Keratinocyte (primary cell): ENCODE measurements at regions not wholly inside any gene's neighbourhood (a gene's known extent, or its start where the extent isn't known, plus 50 kb on each side); places are given as distances from the start of the nearest gene placed in this dataset.

Source experiments
- DNase-seq: peaks from one replicate; pipeline ENCODE4 v3.0.0-alpha.2; 2011; ENCODE audit warnings: low read depth, missing footprints, low spot score
- FAIRE-seq: peaks from 2 replicates; lab custom pipeline; 2011; peaks lifted over from hg19 to GRCh38; lab: Jason Lieb, UNC
- H2AFZ ChIP-seq: 2 replicates; pipeline ENCODE4 v1.6.0; 2012; ENCODE audit warnings: low read length, control low read depth, inconsistent platforms; ENCODE audit not compliant: control insufficient read depth
- H3K27ac ChIP-seq: 2 replicates; pipeline ENCODE4 v1.5.1; 2011; ENCODE audit warnings: low read length; ENCODE audit not compliant: control insufficient read depth, insufficient read depth
- H3K27me3 ChIP-seq: 3 replicates; pipeline ENCODE4 v1.6.0; 2011; ENCODE audit warnings: low read length; ENCODE audit not compliant: control insufficient read depth, insufficient read depth; ENCODE audit errors: extremely low read depth
- H3K36me3 ChIP-seq, 2 experiments: 2 replicates in 1 of 2; 3 replicates in 1 of 2; pipeline ENCODE4 v1.5.1; 2011; ENCODE audit warnings: low read length in 2 of 2, mild to moderate bottlenecking in 1 of 2; ENCODE audit not compliant: control insufficient read depth in 2 of 2, insufficient read depth in 2 of 2; ENCODE audit errors: extremely low read depth in 1 of 2
- H3K4me1 ChIP-seq: 3 replicates; pipeline ENCODE4 v1.5.1; 2011; ENCODE audit warnings: low read length; ENCODE audit not compliant: control insufficient read depth, insufficient read depth; ENCODE audit errors: extremely low read depth
- H3K4me2 ChIP-seq: 3 replicates; pipeline ENCODE4 v1.6.0; 2011; ENCODE audit warnings: low read depth, low read length; ENCODE audit not compliant: control insufficient read depth, insufficient read depth; ENCODE audit errors: extremely low read depth
- H3K4me3 ChIP-seq, 3 experiments: fragments of 200-600 bp in 1 of 3; sonication (generic) in 1 of 3; 2 replicates in 2 of 3; 3 replicates in 1 of 3; pipeline ENCODE4 v1.5.1; 2011 to 2016; ENCODE audit warnings: low read length in 3 of 3, mild to moderate bottlenecking in 3 of 3, control low read depth in 2 of 3, inconsistent platforms in 1 of 3, low read depth in 1 of 3, mixed read lengths in 1 of 3, mixed run types in 1 of 3, moderate library complexity in 1 of 3; ENCODE audit not compliant: control insufficient read depth in 2 of 3, insufficient read depth in 2 of 3; ENCODE audit errors: extremely low read depth in 1 of 3
- H3K79me2 ChIP-seq: 2 replicates; pipeline ENCODE4 v1.6.0; 2012; ENCODE audit warnings: low read length; ENCODE audit not compliant: control insufficient read depth, insufficient read depth
- H3K9ac ChIP-seq: 3 replicates; pipeline ENCODE4 v1.6.0; 2011; ENCODE audit warnings: low read length; ENCODE audit not compliant: control insufficient read depth, insufficient read depth; ENCODE audit errors: extremely low read depth
- H3K9me1 ChIP-seq: 3 replicates; pipeline ENCODE4 v1.6.0; 2011; ENCODE audit warnings: low read length; ENCODE audit not compliant: control insufficient read depth, insufficient read depth; ENCODE audit errors: extremely low read depth
- H3K9me3 ChIP-seq: 2 replicates; pipeline ENCODE4 v1.5.1; 2012; ENCODE audit warnings: low read depth, low read length; ENCODE audit not compliant: control insufficient read depth
- H4K20me1 ChIP-seq: 3 replicates; pipeline ENCODE4 v1.6.0; 2011; ENCODE audit warnings: low read length; ENCODE audit not compliant: control insufficient read depth, insufficient read depth; ENCODE audit errors: extremely low read depth
- CTCF ChIP-seq, 3 experiments: IDR thresholded peaks in 1 of 3; conservative IDR thresholded peaks in 1 of 3; optimal IDR thresholded peaks in 1 of 3; 2 replicates in 2 of 3; 3 replicates in 1 of 3; pipeline versions ENCODE3 to v1.5.1; 2011; ENCODE audit warnings: low read length in 3 of 3, mild to moderate bottlenecking in 3 of 3, moderate library complexity in 2 of 3, control low read depth in 1 of 3, inconsistent platforms in 1 of 3; ENCODE audit not compliant: insufficient read depth in 2 of 3; ENCODE audit errors: extremely low read depth in 1 of 3
- EZH2 ChIP-seq: IDR thresholded peaks from one replicate; pipeline ENCODE4 v1.6.1; 2012; ENCODE audit warnings: inconsistent platforms, mild to moderate bottlenecking, low read length, moderate library complexity
- dilution Hi-C: fragments of 300-500 bp; cut with MboI; formaldehyde crosslinking; loops from one replicate; pipeline ENCODE4 v1.7.0; 2020; ENCODE audit warnings: low sequenced_read_pairs; ENCODE audit not compliant: extremely low pct_ligation_motif_present

DNA sequence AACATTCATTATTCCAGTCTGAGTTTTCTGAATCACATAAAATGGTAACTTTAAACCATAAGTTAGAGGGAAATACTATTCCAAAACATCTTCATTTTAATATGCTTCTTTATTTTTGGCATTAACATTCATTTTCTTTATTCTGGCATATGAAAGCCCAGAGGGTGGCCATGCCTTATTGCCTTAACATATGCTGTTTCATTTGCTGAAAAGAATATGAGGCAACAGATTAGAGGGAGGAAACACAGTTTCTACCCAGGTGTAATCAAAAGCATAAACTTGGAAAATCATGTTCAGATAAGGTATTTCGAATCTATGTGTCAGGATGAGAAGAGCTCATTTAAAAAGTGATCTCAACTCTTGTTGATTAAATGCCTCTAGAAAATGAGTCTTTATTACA lies 379.9 kb upstream of the DSEL start:
- no peaks in the 10 kb centered on the region for H3K4me1 ChIP-seq
- H3K9ac ChIP-seq, result no peak overlapping the region
- TF ChIP-seq EZH2, result no peak
- TF ChIP-seq CTCF (optimal IDR thresholded peaks at IDR 0.05 in 1 of 3, IDR thresholded peaks at IDR 0.05 in 1 of 3, conservative IDR thresholded peaks at IDR 0.05 in 1 of 3; ENCODE audit: extremely low read depth in 1 of 3, insufficient read depth in 2 of 3, low read length in 3 of 3), result no peak
- H3K4me2 ChIP-seq, result no peak overlapping the region
- DNase-seq, result no peak
- dilution Hi-C loops, result no loop called here
- H3K27me3 ChIP-seq, result no peaks in the 10 kb centered on the region
- no peak for FAIRE-seq
- H3K79me2 ChIP-seq, result no peaks in the 10 kb centered on the region
- H3K27ac ChIP-seq, result no peak overlapping the region
- no peaks in the 10 kb centered on the region for H3K9me1 ChIP-seq
- no peaks in the 10 kb centered on the region for H3K9me3 ChIP-seq
- H2AFZ ChIP-seq, result no peak overlapping the region
- no peak overlapping the region for H3K4me3 ChIP-seq
- no peaks in the 10 kb centered on the region for H4K20me1 ChIP-seq
- no peaks in the 10 kb centered on the region for H3K36me3 ChIP-seq

GRCh38 chr18:67893916-67894315 lies 377.4 kb upstream of the DSEL start:
- H3K27me3 ChIP-seq, result no peaks in the 10 kb centered on the region
- H3K79me2 ChIP-seq, result no peaks in the 10 kb centered on the region
- no peaks in the 10 kb centered on the region for H3K9me3 ChIP-seq
- no peak overlapping the region for H3K4me3 ChIP-seq
- DNase-seq (no peak), FAIRE-seq (no peak)
- H3K36me3 ChIP-seq, result no peaks in the 10 kb centered on the region
- no peak overlapping the region for H2AFZ ChIP-seq
- H3K27ac ChIP-seq, result no peak overlapping the region
- no peak overlapping the region for H3K9ac ChIP-seq
- no peaks in the 10 kb centered on the region for H3K4me1 ChIP-seq
- H3K4me2 ChIP-seq, result no peak overlapping the region
- H3K9me1 ChIP-seq, result no peaks in the 10 kb centered on the region
- TF ChIP-seq CTCF (optimal IDR thresholded peaks at IDR 0.05 in 1 of 3, IDR thresholded peaks at IDR 0.05 in 1 of 3, conservative IDR thresholded peaks at IDR 0.05 in 1 of 3; ENCODE audit: extremely low read depth in 1 of 3, insufficient read depth in 2 of 3, low read length in 3 of 3) (no peak), EZH2 (no peak)
- dilution Hi-C loops, result no loop called here
- H4K20me1 ChIP-seq, result no peaks in the 10 kb centered on the region
